ENCODE measurements at regions not wholly inside any gene's neighbourhood (a gene's known extent, or its start where the extent isn't known, plus 50 kb on each side); places are given as distances from the start of the nearest gene placed in this dataset.

GRCh38 chr13:99896369-99897075 lies 75.0 kb downstream of the ZIC5 start:
- Mint-ChIP-seq H3K4me3 (no peak overlapping the region), H3K36me3 (ENCODE audit: insufficient read depth) (peaks cover 3% of the 10 kb centered on the region), H3K9me3 (no peaks in the 10 kb centered on the region), H3K4me1 (ENCODE audit: low read depth) (peaks cover 9% of the 10 kb centered on the region), H3K27me3 (ENCODE audit: low read depth) (peaks cover 62% of the 10 kb centered on the region)
- ATAC-seq (no peak), DNase-seq (no peak)

GRCh38 chr13:99895444-99896368 lies 75.9 kb downstream of the ZIC5 start:
- H3K9me3 Mint-ChIP-seq = no peaks in the 10 kb centered on the region
- peaks cover 9% of the 10 kb centered on the region for H3K4me1 Mint-ChIP-seq (ENCODE audit: low read depth)
- H3K36me3 Mint-ChIP-seq (ENCODE audit: insufficient read depth) = peaks cover 3% of the 10 kb centered on the region
- no peak for DNase-seq
- H3K27me3 Mint-ChIP-seq (ENCODE audit: low read depth) = peaks cover 57% of the 10 kb centered on the region
- peak overlapping the region; percentile 79 for H3K4me3 Mint-ChIP-seq
- peak; percentile 47 to 54 for ATAC-seq

- peaks cover 50% of the 10 kb centered on the region for H3K27me3 Mint-ChIP-seq (ENCODE audit: low read depth)
- H3K9me3 Mint-ChIP-seq = no peaks in the 10 kb centered on the region
- peaks cover 3% of the 10 kb centered on the region for H3K36me3 Mint-ChIP-seq (ENCODE audit: insufficient read depth)
- peaks cover 9% of the 10 kb centered on the region for H3K4me1 Mint-ChIP-seq (ENCODE audit: low read depth)
- DNase-seq (no peak), ATAC-seq (no peak)
- H3K4me3 Mint-ChIP-seq = peak overlapping the region; percentile 79
Measured at GRCh38 chr13:99894840-99895443, 76.6 kb downstream of the ZIC5 start.

- H3K9me3 Mint-ChIP-seq = no peaks in the 10 kb centered on the region
- peak overlapping the region; percentile 79 for H3K4me3 Mint-ChIP-seq
- peaks cover 9% of the 10 kb centered on the region for H3K4me1 Mint-ChIP-seq (ENCODE audit: low read depth)
- ATAC-seq = no peak
- H3K36me3 Mint-ChIP-seq (ENCODE audit: insufficient read depth) = peaks cover 3% of the 10 kb centered on the region
- H3K27me3 Mint-ChIP-seq (ENCODE audit: low read depth) = peaks cover 48% of the 10 kb centered on the region
- DNase-seq = no peak
Measured at GRCh38 chr13:99894105-99894839, 77.3 kb downstream of the ZIC5 start.

GRCh38 chr13:99893567-99893966 lies 78.0 kb downstream of the ZIC5 start:
- peaks cover 9% of the 10 kb centered on the region for H3K4me1 Mint-ChIP-seq (ENCODE audit: low read depth)
- H3K9me3 Mint-ChIP-seq = no peaks in the 10 kb centered on the region
- peaks cover 3% of the 10 kb centered on the region for H3K36me3 Mint-ChIP-seq (ENCODE audit: insufficient read depth)
- H3K4me3 Mint-ChIP-seq = no peak overlapping the region
- H3K27me3 Mint-ChIP-seq (ENCODE audit: low read depth) = peaks cover 41% of the 10 kb centered on the region
- ATAC-seq (no peak), DNase-seq (no peak)

GRCh38 chr13:99892866-99893504 lies 78.6 kb downstream of the ZIC5 start:
- Mint-ChIP-seq H3K36me3 (ENCODE audit: insufficient read depth) (peaks cover 3% of the 10 kb centered on the region), H3K4me1 (ENCODE audit: low read depth) (peaks cover 9% of the 10 kb centered on the region), H3K4me3 (no peak overlapping the region), H3K9me3 (no peaks in the 10 kb centered on the region), H3K27me3 (ENCODE audit: low read depth) (peaks cover 35% of the 10 kb centered on the region)
- no peak for ATAC-seq
- DNase-seq = no peak

GRCh38 chr13:99892196-99892613 lies 79.4 kb downstream of the ZIC5 start:
- peaks cover 27% of the 10 kb centered on the region for H3K27me3 Mint-ChIP-seq (ENCODE audit: low read depth)
- H3K36me3 Mint-ChIP-seq (ENCODE audit: insufficient read depth) = peaks cover 3% of the 10 kb centered on the region
- ATAC-seq (no peak), DNase-seq (no peak)
- no peak overlapping the region for H3K4me3 Mint-ChIP-seq
- peaks cover 9% of the 10 kb centered on the region for H3K4me1 Mint-ChIP-seq (ENCODE audit: low read depth)
- no peaks in the 10 kb centered on the region for H3K9me3 Mint-ChIP-seq

GRCh38 chr13:99886706-99887105 lies 84.9 kb downstream of the ZIC5 start:
- DNase-seq (no peak), ATAC-seq (no peak)
- Mint-ChIP-seq H3K27me3 (ENCODE audit: low read depth) (no peaks in the 10 kb centered on the region), H3K4me3 (no peak overlapping the region), H3K4me1 (ENCODE audit: low read depth) (no peaks in the 10 kb centered on the region), H3K9me3 (no peaks in the 10 kb centered on the region), H3K36me3 (ENCODE audit: insufficient read depth) (no peaks in the 10 kb centered on the region)

- Mint-ChIP-seq H3K27me3 (ENCODE audit: low read depth) (peaks cover 2% of the 10 kb centered on the region), H3K9me3 (no peaks in the 10 kb centered on the region), H3K4me3 (no peak overlapping the region), H3K36me3 (ENCODE audit: insufficient read depth) (peaks cover 3% of the 10 kb centered on the region), H3K4me1 (ENCODE audit: low read depth) (no peaks in the 10 kb centered on the region)
- ATAC-seq (no peak), DNase-seq (no peak)
Measured at GRCh38 chr13:99884913-99885312, 86.7 kb downstream of the ZIC5 start.

GRCh38 chr13:99883805-99884204 lies 87.8 kb downstream of the ZIC5 start:
- DNase-seq = no peak

GRCh38 chr13:99878921-99879610 lies 92.5 kb downstream of the ZIC5 start:
- no peak for DNase-seq
- no peaks in the 10 kb centered on the region for H3K9me3 Mint-ChIP-seq
- no peaks in the 10 kb centered on the region for H3K4me1 Mint-ChIP-seq (ENCODE audit: low read depth)
- H3K4me3 Mint-ChIP-seq = no peak overlapping the region
- peaks cover 4% of the 10 kb centered on the region for H3K27me3 Mint-ChIP-seq (ENCODE audit: low read depth)
- peaks cover 8% of the 10 kb centered on the region for H3K36me3 Mint-ChIP-seq (ENCODE audit: insufficient read depth)
- no peak for ATAC-seq

More at GRCh38 chr13:99883805-99884204, 87.8 kb downstream of the ZIC5 start:
- Mint-ChIP-seq H3K9me3 (no peaks in the 10 kb centered on the region), H3K27me3 (ENCODE audit: low read depth) (peaks cover 2% of the 10 kb centered on the region), H3K4me3 (no peak overlapping the region), H3K36me3 (ENCODE audit: insufficient read depth) (peaks cover 8% of the 10 kb centered on the region), H3K4me1 (ENCODE audit: low read depth) (no peaks in the 10 kb centered on the region)
- no peak for ATAC-seq

- no peaks in the 10 kb centered on the region for H3K4me1 Mint-ChIP-seq (ENCODE audit: low read depth)
- no peaks in the 10 kb centered on the region for H3K9me3 Mint-ChIP-seq
- H3K27me3 Mint-ChIP-seq (ENCODE audit: low read depth) = peaks cover 4% of the 10 kb centered on the region
- H3K4me3 Mint-ChIP-seq = no peak overlapping the region
- no peak for DNase-seq
- no peak for ATAC-seq
- H3K36me3 Mint-ChIP-seq (ENCODE audit: insufficient read depth) = peaks cover 8% of the 10 kb centered on the region
Measured at GRCh38 chr13:99876651-99877050, 94.9 kb downstream of the ZIC5 start.

GRCh38 chr13:99875391-99875790 lies 96.2 kb downstream of the ZIC5 start:
- DNase-seq (no peak), ATAC-seq (no peak)
- H3K4me1 Mint-ChIP-seq (ENCODE audit: low read depth) = no peaks in the 10 kb centered on the region
- no peaks in the 10 kb centered on the region for H3K9me3 Mint-ChIP-seq
- peaks cover 2% of the 10 kb centered on the region for H3K27me3 Mint-ChIP-seq (ENCODE audit: low read depth)
- peaks cover 9% of the 10 kb centered on the region for H3K36me3 Mint-ChIP-seq (ENCODE audit: insufficient read depth)
- no peak overlapping the region for H3K4me3 Mint-ChIP-seq
